ENCODE measurements at regions not wholly inside any gene's neighbourhood (a gene's known extent, or its start where the extent isn't known, plus 50 kb on each side); places are given as distances from the start of the nearest gene placed in this dataset.

GRCh38 chrX:40895246-40895645 is 159.9 kb upstream of the MED14 start:
- TF ChIP-seq CTCF (IDR thresholded peaks at IDR 0.05) (no peak), POLR2A (IDR thresholded peaks at IDR 0.05) (no peak)

Measured in gastroesophageal sphincter (tissue), 3 donors.